ENCODE measurements at regions not wholly inside any gene's neighbourhood (a gene's known extent, or its start where the extent isn't known, plus 50 kb on each side); places are given as distances from the start of the nearest gene placed in this dataset.

GRCh38 chr21:16663436-16663835 lies 849.4 kb upstream of the CXADR start:
- Histone ChIP-seq H3K79me2 (replicated peaks; ENCODE audit: insufficient read depth) (no peaks in the 10 kb centered on the region), H2AFZ (no peak overlapping the region), H4K20me1 (replicated peaks; ENCODE audit: insufficient read depth) (no peaks in the 10 kb centered on the region), H3K36me3 (ENCODE audit: insufficient read depth) (no peaks in the 10 kb centered on the region), H3K4me3 (no peak overlapping the region), H3K4me2 (no peak overlapping the region), H3K4me1 (ENCODE audit: insufficient read depth) (no peaks in the 10 kb centered on the region), H3K9me2 (ENCODE audit: insufficient read depth) (no peaks in the 10 kb centered on the region), H3F3A (replicated peaks; ENCODE audit: low read depth) (no peaks in the 10 kb centered on the region), H3K27me3 (ENCODE audit: insufficient read depth) (no peaks in the 10 kb centered on the region), H3K27ac (ENCODE audit: low read depth) (no peak overlapping the region)
- Mint-ChIP-seq H3K4me1 (no peaks in the 10 kb centered on the region), H3K9me3 (no peaks in the 10 kb centered on the region), H3K4me3 (no peak overlapping the region), H3K27me3 (ENCODE audit: insufficient read depth, low read depth, poor library complexity) (no peaks in the 10 kb centered on the region), H3K27ac (no peak overlapping the region), H3K36me3 (ENCODE audit: low read depth) (no peaks in the 10 kb centered on the region)
- DNase-seq (ENCODE audit: low spot score) (no peak), ATAC-seq (no peak)
- TF ChIP-seq CTCF (conservative IDR thresholded peaks at IDR 0.05; ENCODE audit: low read depth in 2 of 2) (no peak), EZH2phosphoT487 (IDR thresholded peaks at IDR 0.05; ENCODE audit: unreplicated experiment) (no peak)

- no peaks in the 10 kb centered on the region for H3K36me3 Mint-ChIP-seq (ENCODE audit: low read depth)
- H3K79me2 ChIP-seq (replicated peaks; ENCODE audit: insufficient read depth) = no peaks in the 10 kb centered on the region
- no peaks in the 10 kb centered on the region for H4K20me1 ChIP-seq (replicated peaks; ENCODE audit: insufficient read depth)
- no peak overlapping the region for H3K4me3 ChIP-seq
- H3K27ac Mint-ChIP-seq = no peak overlapping the region
- no peak overlapping the region for H3K4me2 ChIP-seq
- H3K36me3 ChIP-seq (ENCODE audit: insufficient read depth) = no peaks in the 10 kb centered on the region
- no peaks in the 10 kb centered on the region for H3K9me3 Mint-ChIP-seq
- peak overlapping the region; percentile 11; the same call in 1 of the 2 replicates for H2AFZ ChIP-seq
- no peaks in the 10 kb centered on the region for H3F3A ChIP-seq (replicated peaks; ENCODE audit: low read depth)
- ATAC-seq = no peak
- H3K27me3 Mint-ChIP-seq (ENCODE audit: insufficient read depth, low read depth, poor library complexity) = no peaks in the 10 kb centered on the region
- H3K4me1 ChIP-seq (ENCODE audit: insufficient read depth) = no peaks in the 10 kb centered on the region
- no peak for DNase-seq (ENCODE audit: low spot score)
- no peaks in the 10 kb centered on the region for H3K4me1 Mint-ChIP-seq
- no peak overlapping the region for H3K4me3 Mint-ChIP-seq
- H3K9me2 ChIP-seq (ENCODE audit: insufficient read depth) = no peaks in the 10 kb centered on the region
- H3K27me3 ChIP-seq (ENCODE audit: insufficient read depth) = no peaks in the 10 kb centered on the region
- no peak overlapping the region for H3K27ac ChIP-seq (ENCODE audit: low read depth)
- TF ChIP-seq CREB1 (CRISPR knock-in tag; IDR thresholded peaks at IDR 0.05; ENCODE audit: low read depth) (no peak), ETS1 (IDR thresholded peaks at IDR 0.05) (no peak), ZNF462 (CRISPR knock-in tag; IDR thresholded peaks at IDR 0.05) (no peak), JUNB (IDR thresholded peaks at IDR 0.05; ENCODE audit: unreplicated experiment) (no peak), EZH2 (IDR thresholded peaks at IDR 0.05; ENCODE audit: low read depth, unreplicated experiment) (no peak), ZNF331 (CRISPR knock-in tag; IDR thresholded peaks at IDR 0.05; ENCODE audit: low read depth) (no peak), STAT1 (IDR thresholded peaks at IDR 0.05; ENCODE audit: unreplicated experiment) (no peak), POLR2AphosphoS5 (IDR thresholded peaks at IDR 0.05; ENCODE audit: low read depth) (no peak), NANOG (IDR thresholded peaks at IDR 0.05; ENCODE audit: borderline replicate concordance) (no peak), ZNF114 (CRISPR knock-in tag; IDR thresholded peaks at IDR 0.05) (no peak), CTCF (conservative IDR thresholded peaks at IDR 0.05; ENCODE audit: low read depth in 2 of 2) (no peak)
These were observed 845.4 kb upstream of the CXADR start for GRCh38 chr21:16667395-16667794.

Data from GM23338 (cell line).